Stomach (tissue), 8 donors: ENCODE measurements at regions not wholly inside any gene's neighbourhood (a gene's known extent, or its start where the extent isn't known, plus 50 kb on each side); places are given as distances from the start of the nearest gene placed in this dataset.
"Not testable (repeated sequence)": the region's sequence is repeated elsewhere in the genome, so short reads cannot be mapped to it uniquely, and the experiment has no call there.

ENCODE experiments used
- DNase-seq, 2 donors: peaks; one replicate each; pipeline versions ENCODE4 v3.0.0 to v3.0.0-alpha.2; 2013 to 2019
- H3K27ac ChIP-seq, 5 donors: fragments of 200-600 bp in 4 of 5; sonication (generic) in 4 of 5; one replicate each; pipeline ENCODE4 v1.5.1; 2013 to 2019; ENCODE audit warnings: mild to moderate bottlenecking in 1 of 5, moderate library complexity in 1 of 5
- H3K27me3 ChIP-seq, 3 donors: fragments of 200-600 bp; sonication (generic); one replicate each; pipeline ENCODE4 v1.5.1; 2017 to 2019; ENCODE audit warnings: mixed run types in 1 of 3
- H3K36me3 ChIP-seq, 4 donors: fragments of 200-600 bp; sonication (generic); 1 replicate in 3 of 4; 2 replicates in 1 of 4; pipeline ENCODE4 v1.5.1; 2016 to 2019
- H3K4me1 ChIP-seq, 4 donors: fragments of 200-600 bp; sonication (generic); one replicate each; pipeline ENCODE4 v1.5.1; 2016 to 2019
- H3K4me3 ChIP-seq, 4 donors: fragments of 200-600 bp; sonication (generic) in 3 of 4; one replicate each; pipeline ENCODE4 v1.5.1; 2016 to 2019; ENCODE audit warnings: mild to moderate bottlenecking in 1 of 4
- H3K9me3 ChIP-seq, 4 donors: fragments of 200-600 bp; sonication (generic); one replicate each; pipeline ENCODE4 v1.5.1; 2016 to 2019
- CTCF ChIP-seq, 7 experiments: fragments of 450-650 bp in 4 of 7; fragments of 200-600 bp in 3 of 7; sonication (generic) in 3 of 7; IDR thresholded peaks; one replicate each; pipeline ENCODE4 v1.5.1; 2016 to 2019; ENCODE audit warnings: antibody characterized with exemption in 7 of 7, control low read depth in 2 of 7, mild to moderate bottlenecking in 1 of 7
- EP300 ChIP-seq: sonication (generic); formaldehyde crosslinking; IDR thresholded peaks from one replicate; pipeline ENCODE4 v1.6.1; 2017; ENCODE audit warnings: antibody characterized with exemption
- POLR2A ChIP-seq, 4 donors: fragments of 450-650 bp; IDR thresholded peaks; one replicate each; pipeline ENCODE4 v1.6.1; 2016; ENCODE audit warnings: antibody characterized with exemption in 4 of 4, control low read depth in 2 of 4, mild to moderate bottlenecking in 1 of 4, moderate library complexity in 1 of 4
- POLR2AphosphoS5 ChIP-seq, 3 donors: sonication (generic); formaldehyde crosslinking; IDR thresholded peaks; one replicate each; pipeline ENCODE4 v1.6.1; 2016; ENCODE audit warnings: antibody characterized with exemption in 3 of 3
- WGBS, 5 donors: extraction: QIAGEN DNeasy Blood & Tissue Kit in 3 of 5; methylation state at CpG; one replicate each; pipeline versions ENCODE4 v1.1.5 to v1.1.7; 2013 to 2018; 5-methylcytosine and 5-hydroxymethylcytosine counted together
- intact Hi-C: fragments of 100-400 bp; cut with DNase I; formaldehyde crosslinking; loops from one replicate; pipeline ENCODE4 v1.15.1; 2023; ENCODE audit warnings: low total_unique reads
- donor health status: healthy with polysubstance abuse.
- donor health status: Bipolar disorder and iron deficiency.
- donor health status: healthy.

- 65 to 71% (median 69%) methylated on average over 3 of the region's 3 CpGs for WGBS, 5 donors
- TF ChIP-seq POLR2A (IDR thresholded peaks at IDR 0.05) (no peak), POLR2AphosphoS5 (IDR thresholded peaks at IDR 0.05) (no peak), EP300 (no peak), CTCF (IDR thresholded peaks at IDR 0.05) (no peak)
- no peak overlapping the region for H3K27ac ChIP-seq
- H3K4me3 ChIP-seq: no peak overlapping the region
- H3K36me3 ChIP-seq: no peaks in the 10 kb centered on the region
- intact Hi-C loops: no loop called here
- no peaks in the 10 kb centered on the region for H3K4me1 ChIP-seq
- DNase-seq: no peak
- no peaks in the 10 kb centered on the region for H3K27me3 ChIP-seq
- H3K9me3 ChIP-seq: peaks cover 0 to 9% (median 6%) of the 10 kb centered on the region in 4 donors
Measured at GRCh38 chr15:95035106-95035505, 803.7 kb downstream of the MCTP2 start.

- Histone ChIP-seq H3K27ac (no peak overlapping the region), H3K9me3 (peaks cover 0 to 7% (median 2%) of the 10 kb centered on the region in 4 donors), H3K36me3 (no peaks in the 10 kb centered on the region), H3K4me1 (no peaks in the 10 kb centered on the region), H3K27me3 (no peaks in the 10 kb centered on the region), H3K4me3 (no peak overlapping the region)
- WGBS, 5 donors: 91 to 95% (median 94%) methylated on average over 1 of the region's 1 CpG
- DNase-seq: no peak
- intact Hi-C loops: no loop called here
- no peak for TF ChIP-seq POLR2AphosphoS5 (IDR thresholded peaks at IDR 0.05)
- TF ChIP-seq POLR2A (IDR thresholded peaks at IDR 0.05): no peak
- no peak for TF ChIP-seq EP300
- TF ChIP-seq CTCF (IDR thresholded peaks at IDR 0.05): no peak
Measured at GRCh38 chr15:95041297-95041696, 809.9 kb downstream of the MCTP2 start.

- intact Hi-C loops, DNase-seq, H3K36me3 ChIP-seq, H3K4me1 ChIP-seq, H3K4me3 ChIP-seq, H3K27ac ChIP-seq, H3K27me3 ChIP-seq: not testable (repeated sequence)
- WGBS, 5 donors: 83 to 90% (median 87%) methylated on average over 9 of the region's 9 CpGs
- H3K9me3 ChIP-seq: peaks cover 0 to 17% (median 5%) of the 10 kb centered on the region in 4 donors
Measured at GRCh38 chr15:95043236-95043932, 812.0 kb downstream of the MCTP2 start.

GRCh38 chr15:95043933-95044313, 812.6 kb downstream of the MCTP2 start:
- no peak overlapping the region for H3K27ac ChIP-seq
- no peaks in the 10 kb centered on the region for H3K36me3 ChIP-seq
- H3K4me1 ChIP-seq: no peaks in the 10 kb centered on the region
- H3K9me3 ChIP-seq: peaks cover 0 to 20% (median 5%) of the 10 kb centered on the region in 4 donors
- intact Hi-C loops: no loop called here
- no peaks in the 10 kb centered on the region for H3K27me3 ChIP-seq
- WGBS, 5 donors: 49 to 77% (median 61%) methylated on average over 1 of the region's 1 CpG
- no peak for DNase-seq
- H3K4me3 ChIP-seq: no peak overlapping the region
- no peak for TF ChIP-seq POLR2A (IDR thresholded peaks at IDR 0.05)
- no peak for TF ChIP-seq POLR2AphosphoS5 (IDR thresholded peaks at IDR 0.05)
- TF ChIP-seq CTCF (IDR thresholded peaks at IDR 0.05): no peak
- no peak for TF ChIP-seq EP300

GRCh38 chr15:95044745-95045417, 813.5 kb downstream of the MCTP2 start:
- Histone ChIP-seq H3K9me3 (peaks cover 0 to 20% (median 5%) of the 10 kb centered on the region in 4 donors), H3K4me1 (no peaks in the 10 kb centered on the region), H3K27ac (no peak overlapping the region), H3K27me3 (no peaks in the 10 kb centered on the region), H3K36me3 (no peaks in the 10 kb centered on the region), H3K4me3 (no peak overlapping the region)
- no peak for TF ChIP-seq POLR2AphosphoS5 (IDR thresholded peaks at IDR 0.05)
- TF ChIP-seq CTCF (IDR thresholded peaks at IDR 0.05): no peak
- no peak for TF ChIP-seq POLR2A (IDR thresholded peaks at IDR 0.05)
- no peak for TF ChIP-seq EP300
- WGBS, 5 donors: 69 to 80% (median 72%) methylated on average over 8 of the region's 8 CpGs
- intact Hi-C loops: no loop called here
- DNase-seq: no peak
